Stimulated activated CD8-positive, alpha-beta memory T cell treated with anti-CD3 and anti-CD28 coated beads, Interleukin-12 subunit alpha, Interleukin-12 subunit beta, amount 100 ng/mL, for 4 hours (primary cell): ENCODE measurements at regions not wholly inside any gene's neighbourhood (a gene's known extent, or its start where the extent isn't known, plus 50 kb on each side); places are given as distances from the start of the nearest gene placed in this dataset.
"Not testable (repeated sequence)": the region's sequence is repeated elsewhere in the genome, so short reads cannot be mapped to it uniquely, and the experiment has no call there.

ENCODE experiments used
- DNase-seq: peaks from one replicate; pipeline ENCODE4 v3.0.0-alpha.2; 2020; ENCODE audit warnings: low read depth

- no peak for DNase-seq
These were observed 311.5 kb downstream of the SETD4 start for GRCh38 chr21:35748678-35749314.

DNA sequence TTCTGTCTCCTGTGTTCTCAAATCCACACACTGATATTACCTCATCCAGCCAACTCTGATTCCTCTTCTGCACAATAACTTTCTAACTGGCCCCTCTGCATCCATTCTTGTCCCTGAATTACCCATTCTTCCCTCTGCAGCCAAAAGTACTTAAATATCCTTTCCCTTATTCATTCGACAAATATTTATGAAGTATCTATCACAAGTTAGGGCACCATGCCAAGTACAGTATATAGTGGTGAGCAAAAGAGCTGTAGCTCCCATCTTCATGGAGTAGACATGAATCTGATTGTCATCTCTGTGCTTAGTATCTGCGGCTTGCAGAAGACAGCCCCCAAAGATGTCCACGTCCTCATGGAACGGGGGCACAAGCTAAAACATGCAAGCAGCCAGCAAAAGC lies 316.8 kb downstream of the SETD4 start:
- DNase-seq: no peak

DNA sequence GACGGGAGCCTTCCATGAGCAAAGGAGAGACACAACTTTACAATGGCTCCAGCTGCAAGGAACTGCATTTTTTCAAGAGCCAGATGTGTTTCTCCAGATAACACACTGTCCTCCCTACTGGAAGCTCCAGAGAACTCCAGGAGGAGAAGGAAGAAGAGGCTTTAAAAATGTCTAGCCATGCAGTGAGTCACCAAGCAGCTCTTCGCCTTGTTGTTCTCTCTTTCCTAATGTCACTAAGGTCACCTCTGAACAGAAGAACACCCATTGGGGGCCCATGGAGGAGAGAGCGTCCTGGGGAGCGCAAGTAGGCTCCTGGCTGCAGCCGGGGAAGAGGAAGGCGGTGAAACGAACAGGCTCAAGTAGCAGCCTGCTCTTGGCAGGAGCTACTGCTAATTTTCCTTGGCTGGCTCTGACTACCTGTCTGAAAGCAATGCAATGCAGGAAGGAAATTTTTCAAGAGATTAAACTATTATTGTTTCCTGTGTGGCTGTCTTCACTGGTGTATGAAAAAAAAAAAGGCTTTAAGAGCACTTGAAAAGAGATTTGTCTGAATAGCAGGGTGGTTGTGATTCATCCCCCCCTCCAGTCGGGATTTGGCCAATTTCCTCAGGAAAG lies 321.9 kb downstream of the SETD4 start:
- no peak for DNase-seq

- no peak for DNase-seq
These were observed 322.4 kb downstream of the SETD4 start for GRCh38 chr21:35737899-35738346.

DNA sequence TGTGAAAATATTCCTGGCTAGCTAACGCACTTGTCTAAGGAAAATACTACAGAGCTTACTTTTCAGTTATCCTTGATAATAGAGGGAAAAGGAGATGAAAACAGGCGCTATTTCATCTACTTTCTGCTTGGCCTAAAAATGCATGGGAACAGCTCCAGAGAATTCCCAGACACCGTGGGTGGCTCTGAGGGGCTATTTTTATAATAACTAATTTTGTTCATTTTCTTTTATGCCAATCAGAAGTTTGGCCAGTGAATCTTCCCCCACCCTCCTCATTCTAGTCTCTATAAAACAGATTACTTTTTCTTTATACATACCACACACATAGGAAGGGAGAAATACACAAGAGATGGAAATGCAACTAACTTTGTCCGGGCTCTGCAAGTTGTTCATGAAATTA lies 322.9 kb downstream of the SETD4 start:
- DNase-seq: no peak

GRCh38 chr21:35732788-35733187 lies 327.5 kb downstream of the SETD4 start:
- no peak for DNase-seq

DNA sequence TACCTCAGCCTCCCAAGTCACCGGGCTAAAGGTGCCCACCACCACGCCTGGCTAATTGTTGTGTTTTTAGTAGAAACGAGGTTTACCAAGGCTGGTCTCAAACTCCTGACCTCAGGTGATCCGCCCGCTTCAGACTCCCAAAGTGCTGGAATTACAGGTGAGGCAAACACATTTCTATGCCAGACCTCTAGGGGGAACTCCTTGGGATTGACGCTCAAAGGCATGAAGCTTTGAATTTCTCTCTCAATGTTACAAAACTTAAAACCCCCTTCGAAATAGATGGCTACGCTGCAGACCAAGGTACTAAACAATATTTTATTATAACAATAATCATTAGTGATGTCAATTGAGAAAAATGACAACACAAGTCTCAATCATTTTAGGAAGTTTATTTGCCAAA lies 330.0 kb downstream of the SETD4 start:
- DNase-seq: no peak

DNA sequence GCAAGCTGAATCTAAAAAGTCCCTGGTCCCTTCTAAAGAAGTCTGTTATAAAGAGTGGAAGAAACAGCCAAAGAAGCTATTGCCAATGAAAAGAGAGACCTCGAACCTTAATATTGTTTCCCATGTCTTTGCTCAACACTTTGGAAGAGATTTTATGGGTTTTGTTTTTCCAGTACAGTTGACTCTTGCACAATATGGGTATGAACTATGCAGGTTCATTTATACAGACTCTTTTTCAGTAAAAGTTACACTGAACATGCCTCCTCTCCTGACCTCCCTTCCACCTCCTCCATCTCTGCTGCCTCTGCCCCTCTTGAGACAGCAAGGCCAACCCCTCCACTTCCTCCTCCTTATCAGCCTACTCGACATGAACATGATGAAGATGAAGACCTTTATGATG lies 332.5 kb downstream of the SETD4 start:
- no peak for DNase-seq

GRCh38 chr21:35724156-35724555 lies 336.2 kb downstream of the SETD4 start:
- DNase-seq: no peak

GRCh38 chr21:35721701-35722100 lies 338.6 kb downstream of the SETD4 start:
- no peak for DNase-seq

- no peak for DNase-seq
These were observed 340.1 kb downstream of the SETD4 start for GRCh38 chr21:35720208-35720731.

- DNase-seq: no peak
These were observed 341.2 kb downstream of the SETD4 start for GRCh38 chr21:35719080-35719479.

DNA sequence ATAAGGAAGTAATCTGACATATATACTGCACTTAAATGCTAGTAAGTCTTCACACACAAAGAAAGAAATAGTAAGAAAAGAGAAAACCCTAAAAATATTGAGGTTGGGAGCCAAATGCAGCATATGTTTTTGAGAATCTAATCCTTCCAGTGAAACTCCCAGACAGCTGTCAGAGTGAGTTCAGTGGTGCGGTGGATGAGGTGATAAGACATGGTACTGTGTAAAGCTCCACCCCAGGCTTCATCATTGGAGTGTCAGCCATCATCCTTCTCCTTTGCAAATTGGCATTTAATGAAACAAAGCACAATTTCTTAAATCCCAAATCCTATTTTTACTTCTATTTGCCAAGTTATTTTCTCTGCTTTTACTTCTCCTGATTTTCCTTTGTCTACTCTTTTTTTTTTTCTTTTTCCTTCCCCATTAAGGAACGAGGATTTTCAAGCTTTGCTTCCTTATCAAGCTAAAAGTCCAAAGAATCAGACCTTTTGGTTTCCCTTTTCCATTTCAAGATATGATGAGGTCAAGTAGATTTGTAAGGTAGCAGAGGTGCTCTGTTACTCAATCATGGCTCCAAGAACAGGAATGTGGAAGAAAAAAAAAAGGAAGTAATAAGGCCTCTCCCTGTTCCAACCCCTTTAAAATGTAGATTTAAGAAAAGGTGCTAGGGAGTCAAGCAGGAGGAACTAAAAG lies 343.3 kb downstream of the SETD4 start:
- no peak for DNase-seq

- no peak for DNase-seq
These were observed 346.4 kb downstream of the SETD4 start for GRCh38 chr21:35713914-35714313.

DNA sequence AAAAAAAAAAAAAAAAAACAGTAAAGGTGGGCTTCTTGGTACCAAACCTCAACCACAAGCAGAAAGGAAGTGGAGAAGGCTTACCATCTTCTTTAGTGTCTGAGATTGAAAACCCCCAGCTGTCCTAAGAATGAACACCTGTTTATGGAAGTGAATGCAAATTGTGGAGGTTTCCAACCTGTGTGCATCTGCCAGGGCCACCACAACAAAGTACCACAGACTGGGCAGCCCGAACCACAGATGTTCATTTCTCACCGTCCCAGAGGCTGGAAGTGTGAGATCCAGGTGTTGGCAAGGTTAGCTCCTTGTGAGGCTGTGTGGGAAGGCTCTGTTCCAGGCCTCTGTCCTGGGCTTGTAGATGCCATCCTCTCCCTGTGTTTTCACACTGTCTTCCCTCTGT lies 348.7 kb downstream of the SETD4 start:
- DNase-seq: no peak

DNA sequence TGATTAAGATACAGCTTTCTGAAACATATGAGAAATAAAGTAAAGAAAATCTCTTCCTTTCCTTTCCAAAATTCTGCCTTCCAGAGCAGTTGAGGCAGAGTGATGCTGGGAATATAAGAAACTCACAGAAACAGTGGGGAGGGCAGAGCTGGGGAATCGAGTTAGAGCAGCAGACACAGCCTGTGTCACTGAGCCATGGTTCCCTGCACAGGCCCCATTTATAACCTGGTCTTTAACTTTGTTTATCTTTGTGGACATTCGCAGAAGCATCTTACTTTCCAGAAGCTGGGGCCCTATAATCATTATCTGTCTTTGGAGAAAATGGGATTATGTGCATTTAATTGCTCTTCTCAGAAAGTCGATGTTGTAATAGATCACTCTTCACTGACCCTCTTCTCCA lies 349.1 kb downstream of the SETD4 start:
- no peak for DNase-seq

DNA sequence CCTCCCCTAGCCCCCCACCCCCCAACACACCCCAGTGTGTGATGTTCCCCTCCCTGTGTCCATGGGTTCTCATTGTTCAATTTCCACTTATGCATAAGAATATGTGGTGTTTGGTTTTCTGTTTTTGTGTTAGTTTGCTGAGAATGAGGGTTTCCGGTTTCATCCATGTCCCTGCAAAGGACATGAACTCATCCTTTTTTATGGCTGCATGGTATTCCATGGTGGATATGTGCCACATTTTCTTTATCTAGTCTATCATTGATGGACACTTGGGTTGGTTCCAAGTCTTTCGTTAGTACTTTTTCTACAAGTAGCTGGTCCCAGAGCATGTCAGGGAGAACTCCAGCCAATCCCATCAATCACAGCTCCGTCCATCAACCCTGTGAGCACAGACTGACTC lies 350.3 kb downstream of the SETD4 start:
- DNase-seq: not testable (repeated sequence)

GRCh38 chr21:35705888-35706287 lies 354.4 kb downstream of the SETD4 start:
- DNase-seq: no peak

- no peak for DNase-seq
These were observed 355.0 kb downstream of the SETD4 start for GRCh38 chr21:35705237-35705887.

DNA sequence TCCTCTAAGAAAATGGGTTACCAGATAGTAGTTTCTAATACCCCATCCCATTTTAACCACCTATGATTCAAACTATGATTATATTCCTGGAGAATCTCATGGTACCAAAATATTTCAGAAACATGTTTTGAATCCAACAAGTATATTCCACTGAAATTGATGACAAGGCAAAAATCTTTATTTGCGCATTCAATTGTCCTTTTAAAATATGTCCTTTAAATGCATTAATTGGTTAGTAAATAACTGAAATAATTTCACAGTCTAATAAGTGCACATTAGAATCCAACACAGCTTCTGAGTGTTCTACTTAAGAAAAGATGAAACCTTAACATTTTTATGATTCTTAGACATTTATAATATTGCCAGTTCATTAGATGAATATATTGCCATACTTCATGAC lies 356.6 kb downstream of the SETD4 start:
- DNase-seq: no peak

GRCh38 chr21:35699361-35699760 lies 361.0 kb downstream of the SETD4 start:
- no peak for DNase-seq

GRCh38 chr21:35697321-35697808 lies 363.0 kb downstream of the SETD4 start:
- DNase-seq: no peak

- DNase-seq: no peak
These were observed 363.7 kb downstream of the SETD4 start for GRCh38 chr21:35696644-35697043.
